HUDEP-2 (cell line): ENCODE measurements at regions not wholly inside any gene's neighbourhood (a gene's known extent, or its start where the extent isn't known, plus 50 kb on each side); places are given as distances from the start of the nearest gene placed in this dataset.
"Not testable (repeated sequence)": the region's sequence is repeated elsewhere in the genome, so short reads cannot be mapped to it uniquely, and the experiment has no call there.

ENCODE experiments used
- DNase-seq, 76 experiments: peaks; one replicate each; lab custom pipeline; 2025; ENCODE audit not compliant: unreplicated experiment in 76 of 76; lab: John Stamatoyannopoulos, UW

- no peak for DNase-seq
Measured at GRCh38 chr10:23493711-23494110, 54.8 kb downstream of the OTUD1 start.

GRCh38 chr10:23496727-23497126 lies 57.9 kb downstream of the OTUD1 start:
- DNase-seq, result no peak

- DNase-seq, result no peak
Measured at GRCh38 chr10:23499372-23500132, 60.7 kb downstream of the OTUD1 start.

GRCh38 chr10:23505797-23506465 lies 67.1 kb downstream of the OTUD1 start:
- no peak for DNase-seq

GRCh38 chr10:23512355-23513058 lies 73.6 kb downstream of the OTUD1 start:
- DNase-seq, result no peak

GRCh38 chr10:23513621-23514020 lies 74.7 kb downstream of the OTUD1 start:
- DNase-seq, result not testable (repeated sequence)

- no peak for DNase-seq
Measured at GRCh38 chr10:23514321-23514720, 75.4 kb downstream of the OTUD1 start.

- no peak for DNase-seq
Measured at GRCh38 chr10:23516530-23516929, 77.7 kb downstream of the OTUD1 start.

- no peak for DNase-seq
Measured at GRCh38 chr10:23517155-23517554, 78.3 kb downstream of the OTUD1 start.

- DNase-seq, result no peak
Measured at GRCh38 chr10:23521735-23522134, 82.9 kb downstream of the OTUD1 start.

GRCh38 chr10:23522345-23522744 lies 83.5 kb downstream of the OTUD1 start:
- DNase-seq, result no peak

GRCh38 chr10:23523251-23523650 lies 84.4 kb downstream of the OTUD1 start:
- DNase-seq, result no peak

GRCh38 chr10:23525406-23525805 lies 86.5 kb downstream of the OTUD1 start:
- peak in 3 of 76 experiments; percentile 2 to 17 (median 2) for DNase-seq

GRCh38 chr10:23528419-23528818 lies 89.5 kb downstream of the OTUD1 start:
- DNase-seq, result no peak

- DNase-seq, result no peak
Measured at GRCh38 chr10:23529625-23530024, 90.8 kb downstream of the OTUD1 start.

- DNase-seq, result peak in 1 of 76 experiments; percentile 0
Measured at GRCh38 chr10:23530079-23530478, 91.2 kb downstream of the OTUD1 start.

- no peak for DNase-seq
Measured at GRCh38 chr10:23533212-23533611, 94.3 kb downstream of the OTUD1 start.

- DNase-seq, result no peak
Measured at GRCh38 chr10:23534326-23534725, 95.5 kb downstream of the OTUD1 start.

GRCh38 chr10:23534761-23535160 lies 95.9 kb downstream of the OTUD1 start:
- DNase-seq, result no peak

- DNase-seq, result no peak
Measured at GRCh38 chr10:23535381-23535780, 96.5 kb downstream of the OTUD1 start.

GRCh38 chr10:23538968-23539367 lies 100.1 kb downstream of the OTUD1 start:
- no peak for DNase-seq
